Right lobe of liver (tissue), 4 donors: ENCODE measurements at regions not wholly inside any gene's neighbourhood (a gene's known extent, or its start where the extent isn't known, plus 50 kb on each side); places are given as distances from the start of the nearest gene placed in this dataset.

ENCODE experiments used
- POLR2A ChIP-seq: fragments of 450-650 bp; IDR thresholded peaks from one replicate; pipeline ENCODE4 v1.6.1; 2017; ENCODE audit warnings: antibody characterized with exemption, mild to moderate bottlenecking
- TF ChIP-seq, protein P1 (sequence below), 4 donors: fragments of 200-600 bp in 3 of 4; fragments of 450-650 bp in 1 of 4; IDR thresholded peaks; one replicate each; pipeline versions ENCODE4 v1.5.1 to v1.8.0; 2016 to 2022; ENCODE audit warnings: antibody characterized with exemption in 4 of 4, mild to moderate bottlenecking in 2 of 4
- donor health status: DM: no; HTN: no; CAD: no.
- donor health status: DM: no; HTN: no; CAD: no.
- donor health status: DM: no; HTN: yes; CAD: no.

DNA sequence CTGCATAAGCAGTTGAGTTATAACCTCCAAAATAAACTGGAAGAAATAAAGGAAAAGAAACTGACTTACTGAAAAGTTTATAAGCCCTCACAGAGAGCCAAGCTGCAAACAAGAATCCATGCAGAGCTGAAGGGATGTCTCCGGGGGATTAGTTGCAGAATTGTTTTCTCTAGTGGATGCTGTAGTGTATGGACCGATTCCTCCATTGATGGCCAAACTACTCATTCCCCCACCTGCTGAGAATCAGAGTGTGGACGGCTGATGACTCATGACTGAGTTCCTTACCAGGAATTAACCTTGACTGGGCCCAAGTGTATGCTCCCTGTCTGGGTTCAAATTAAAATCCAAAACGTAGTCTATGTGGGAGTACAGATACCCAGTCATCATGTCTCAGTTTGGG lies 93.9 kb upstream of the CDH8 start:
- TF ChIP-seq, protein P1, sequence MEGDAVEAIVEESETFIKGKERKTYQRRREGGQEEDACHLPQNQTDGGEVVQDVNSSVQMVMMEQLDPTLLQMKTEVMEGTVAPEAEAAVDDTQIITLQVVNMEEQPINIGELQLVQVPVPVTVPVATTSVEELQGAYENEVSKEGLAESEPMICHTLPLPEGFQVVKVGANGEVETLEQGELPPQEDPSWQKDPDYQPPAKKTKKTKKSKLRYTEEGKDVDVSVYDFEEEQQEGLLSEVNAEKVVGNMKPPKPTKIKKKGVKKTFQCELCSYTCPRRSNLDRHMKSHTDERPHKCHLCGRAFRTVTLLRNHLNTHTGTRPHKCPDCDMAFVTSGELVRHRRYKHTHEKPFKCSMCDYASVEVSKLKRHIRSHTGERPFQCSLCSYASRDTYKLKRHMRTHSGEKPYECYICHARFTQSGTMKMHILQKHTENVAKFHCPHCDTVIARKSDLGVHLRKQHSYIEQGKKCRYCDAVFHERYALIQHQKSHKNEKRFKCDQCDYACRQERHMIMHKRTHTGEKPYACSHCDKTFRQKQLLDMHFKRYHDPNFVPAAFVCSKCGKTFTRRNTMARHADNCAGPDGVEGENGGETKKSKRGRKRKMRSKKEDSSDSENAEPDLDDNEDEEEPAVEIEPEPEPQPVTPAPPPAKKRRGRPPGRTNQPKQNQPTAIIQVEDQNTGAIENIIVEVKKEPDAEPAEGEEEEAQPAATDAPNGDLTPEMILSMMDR (IDR thresholded peaks at IDR 0.05) = no peak
- TF ChIP-seq POLR2A = no peak
